Adrenal gland (tissue), 9 donors: ENCODE measurements at regions not wholly inside any gene's neighbourhood (a gene's known extent, or its start where the extent isn't known, plus 50 kb on each side); places are given as distances from the start of the nearest gene placed in this dataset.

Experiments used
- DNase-seq, 7 donors: peaks; one replicate each; pipeline ENCODE4 v3.0.0-alpha.2; 2019 to 2020
- H3K27ac ChIP-seq, 5 donors: fragments of 200-600 bp; sonication (generic) in 4 of 5; 1 replicate in 3 of 5; 2 replicates in 2 of 5; pipeline versions ENCODE4 v1.5.1 to v1.8.0; 2016 to 2020; ENCODE audit warnings: mild to moderate bottlenecking in 1 of 5
- H3K27me3 ChIP-seq: fragments of 200-600 bp; 2 replicates; pipeline ENCODE4 v1.8.0; 2021
- H3K36me3 ChIP-seq, 2 donors: fragments of 200-600 bp; replicated peaks in 1 of 2; 1 replicate in 1 of 2; 2 replicates in 1 of 2; pipeline versions ENCODE4 v1.5.1 to v1.8.0; 2018 to 2022
- H3K4me1 ChIP-seq, 2 donors: fragments of 200-600 bp; replicated peaks in 1 of 2; 1 replicate in 1 of 2; 2 replicates in 1 of 2; pipeline versions ENCODE4 v1.5.1 to v1.8.0; 2018 to 2021
- H3K4me3 ChIP-seq, 4 donors: fragments of 200-600 bp; sonication (generic) in 3 of 4; one replicate each; pipeline ENCODE4 v1.5.1; 2016 to 2018
- H3K9me3 ChIP-seq, 3 donors: fragments of 200-600 bp; sonication (generic) in 1 of 3; replicated peaks in 1 of 3; 1 replicate in 2 of 3; 2 replicates in 1 of 3; pipeline versions ENCODE4 v1.5.1 to v1.8.0; 2016 to 2021
- POLR2A ChIP-seq, 2 donors: fragments of 450-650 bp; IDR thresholded peaks; one replicate each; pipeline ENCODE4 v1.6.1; 2017; ENCODE audit warnings: antibody characterized with exemption in 2 of 2, mild to moderate bottlenecking in 2 of 2, moderate library complexity in 1 of 2
- WGBS, 4 donors: extraction: QIAGEN DNeasy Blood & Tissue Kit in 2 of 4; methylation state at CpG; one replicate each; pipeline versions ENCODE4 v1.1.5 to v1.1.7; 2013 to 2017; 5-methylcytosine and 5-hydroxymethylcytosine counted together
- intact Hi-C, 2 donors: fragments of 100-400 bp; cut with DNase I; formaldehyde crosslinking; loops; one replicate each; pipeline versions ENCODE4 v1.14.1 to v1.15.0; 2022 to 2023
- TF ChIP-seq, protein P1 (sequence below), 6 experiments: fragments of 450-650 bp in 4 of 6; fragments of 200-600 bp in 2 of 6; sonication (generic) in 1 of 6; IDR thresholded peaks; 1 replicate in 5 of 6; 2 replicates in 1 of 6; pipeline versions ENCODE4 v1.5.1 to v1.8.0; 2016 to 2021; ENCODE audit warnings: antibody characterized with exemption in 6 of 6, mild to moderate bottlenecking in 2 of 6, moderate library complexity in 1 of 6
- donor health status: healthy with polysubstance abuse.
- donor health status: Bipolar disorder and iron deficiency.
- donor health status: DM: yes; HTN: yes; CAD: no.
- donor health status: DM: no; HTN: no; CAD: no.
- donor health status: DM: no; HTN: no; CAD: no.

- Histone ChIP-seq H3K27ac (no peak overlapping the region), H3K4me3 (no peak overlapping the region), H3K4me1 (peaks cover 0 to 7% of the 10 kb centered on the region in 2 donors), H3K36me3 (no peaks in the 10 kb centered on the region), H3K27me3 (no peaks in the 10 kb centered on the region), H3K9me3 (no peaks in the 10 kb centered on the region)
- DNase-seq: no peak
- 27 to 52% (median 42%) methylated on average over 3 of the region's 3 CpGs for WGBS, 4 donors
- TF ChIP-seq POLR2A (IDR thresholded peaks at IDR 0.05): no peak
- TF ChIP-seq, protein P1, sequence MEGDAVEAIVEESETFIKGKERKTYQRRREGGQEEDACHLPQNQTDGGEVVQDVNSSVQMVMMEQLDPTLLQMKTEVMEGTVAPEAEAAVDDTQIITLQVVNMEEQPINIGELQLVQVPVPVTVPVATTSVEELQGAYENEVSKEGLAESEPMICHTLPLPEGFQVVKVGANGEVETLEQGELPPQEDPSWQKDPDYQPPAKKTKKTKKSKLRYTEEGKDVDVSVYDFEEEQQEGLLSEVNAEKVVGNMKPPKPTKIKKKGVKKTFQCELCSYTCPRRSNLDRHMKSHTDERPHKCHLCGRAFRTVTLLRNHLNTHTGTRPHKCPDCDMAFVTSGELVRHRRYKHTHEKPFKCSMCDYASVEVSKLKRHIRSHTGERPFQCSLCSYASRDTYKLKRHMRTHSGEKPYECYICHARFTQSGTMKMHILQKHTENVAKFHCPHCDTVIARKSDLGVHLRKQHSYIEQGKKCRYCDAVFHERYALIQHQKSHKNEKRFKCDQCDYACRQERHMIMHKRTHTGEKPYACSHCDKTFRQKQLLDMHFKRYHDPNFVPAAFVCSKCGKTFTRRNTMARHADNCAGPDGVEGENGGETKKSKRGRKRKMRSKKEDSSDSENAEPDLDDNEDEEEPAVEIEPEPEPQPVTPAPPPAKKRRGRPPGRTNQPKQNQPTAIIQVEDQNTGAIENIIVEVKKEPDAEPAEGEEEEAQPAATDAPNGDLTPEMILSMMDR (IDR thresholded peaks at IDR 0.05): no peak
- intact Hi-C loops: no loop called here
Observed at GRCh38 chr2:106339609-106340008, 128.6 kb downstream of the RGPD3 start.

DNA sequence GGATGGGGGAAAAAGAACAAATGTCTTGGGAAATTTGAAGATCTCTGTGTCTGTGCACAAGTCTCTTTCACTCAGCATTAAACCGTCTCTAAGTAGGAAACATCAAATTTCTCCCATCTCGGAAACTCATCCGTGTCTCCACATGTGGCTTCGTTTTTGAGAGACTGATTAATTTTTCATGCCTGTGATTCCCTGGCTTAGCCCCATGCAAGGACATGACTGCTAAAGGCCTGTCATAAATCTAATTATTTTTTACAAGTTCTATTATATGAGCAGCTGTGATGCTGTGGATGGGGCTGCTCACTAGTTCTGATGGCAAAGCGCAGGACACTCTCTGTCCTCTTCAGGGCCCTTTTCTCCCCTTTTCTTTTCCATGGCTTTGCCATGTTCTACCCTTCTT lies 129.1 kb downstream of the RGPD3 start:
- H3K4me1 ChIP-seq: peaks cover 0 to 7% of the 10 kb centered on the region in 2 donors
- H3K36me3 ChIP-seq: no peaks in the 10 kb centered on the region
- WGBS, 4 donors: 68 to 79% (median 74%) methylated on average over 5 of the region's 5 CpGs
- intact Hi-C loops: no loop called here
- DNase-seq: no peak
- H3K27me3 ChIP-seq: no peaks in the 10 kb centered on the region
- TF ChIP-seq, protein P1 (IDR thresholded peaks at IDR 0.05): no peak
- no peak for TF ChIP-seq POLR2A (IDR thresholded peaks at IDR 0.05)
- no peaks in the 10 kb centered on the region for H3K9me3 ChIP-seq
- no peak overlapping the region for H3K4me3 ChIP-seq
- H3K27ac ChIP-seq: no peak overlapping the region

DNA sequence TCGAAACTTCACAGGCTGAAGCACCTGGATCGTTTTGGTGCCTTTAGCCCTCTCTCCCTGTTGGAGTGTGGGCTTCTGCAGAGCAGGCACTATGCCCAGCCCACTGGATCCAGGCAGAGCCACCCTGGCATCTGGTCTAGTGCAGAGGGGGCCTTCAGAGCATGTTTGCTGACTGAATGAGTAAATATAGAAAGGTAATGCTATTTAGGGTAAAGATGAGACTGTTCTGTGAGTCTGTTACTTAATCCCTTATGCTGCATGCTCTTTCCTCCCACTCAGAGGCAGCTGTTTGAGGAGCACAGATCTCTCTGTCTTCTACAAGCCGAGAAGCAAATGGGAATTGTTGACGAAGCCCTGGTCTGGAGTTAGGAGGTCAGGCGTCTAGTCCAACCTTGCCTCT lies 130.2 kb downstream of the RGPD3 start:
- no peak for DNase-seq
- Histone ChIP-seq H3K9me3 (no peaks in the 10 kb centered on the region), H3K4me1 (peaks cover 0 to 7% of the 10 kb centered on the region in 2 donors), H3K27me3 (no peaks in the 10 kb centered on the region), H3K4me3 (no peak overlapping the region), H3K36me3 (no peaks in the 10 kb centered on the region), H3K27ac (no peak overlapping the region)
- TF ChIP-seq, protein P1 (IDR thresholded peaks at IDR 0.05): no peak
- no peak for TF ChIP-seq POLR2A (IDR thresholded peaks at IDR 0.05)
- WGBS, 4 donors: 66 to 85% (median 84%) methylated on average over 5 of the region's 5 CpGs
- intact Hi-C loops: no loop called here

GRCh38 chr2:106336737-106337136 lies 131.5 kb downstream of the RGPD3 start:
- Histone ChIP-seq H3K9me3 (no peaks in the 10 kb centered on the region), H3K4me3 (no peak overlapping the region), H3K27me3 (no peaks in the 10 kb centered on the region), H3K4me1 (peaks cover 0 to 7% of the 10 kb centered on the region in 2 donors), H3K36me3 (no peaks in the 10 kb centered on the region), H3K27ac (no peak overlapping the region)
- intact Hi-C loops: no loop called here
- DNase-seq: no peak
- TF ChIP-seq, protein P1 (IDR thresholded peaks at IDR 0.05): no peak
- TF ChIP-seq POLR2A (IDR thresholded peaks at IDR 0.05): no peak
- 62 to 77% (median 68%) methylated on average over 2 of the region's 2 CpGs for WGBS, 4 donors
